ENCODE measurements at regions not wholly inside any gene's neighbourhood (a gene's known extent, or its start where the extent isn't known, plus 50 kb on each side); places are given as distances from the start of the nearest gene placed in this dataset.

GRCh38 chr5:74332682-74333081, 307.8 kb downstream of the ENC1 start:
- TF ChIP-seq CTCF (IDR thresholded peaks at IDR 0.05) (no peak), POLR2A (IDR thresholded peaks at IDR 0.05) (no peak)
